NCI-H1048 (cell line): ENCODE measurements at regions not wholly inside any gene's neighbourhood (a gene's known extent, or its start where the extent isn't known, plus 50 kb on each side); places are given as distances from the start of the nearest gene placed in this dataset.
"Not testable (repeated sequence)": the region's sequence is repeated elsewhere in the genome, so short reads cannot be mapped to it uniquely, and the experiment has no call there.

Source experiments
- DNase-seq: peaks from one replicate; lab custom pipeline; 2025; lab: John Stamatoyannopoulos, UW

DNA sequence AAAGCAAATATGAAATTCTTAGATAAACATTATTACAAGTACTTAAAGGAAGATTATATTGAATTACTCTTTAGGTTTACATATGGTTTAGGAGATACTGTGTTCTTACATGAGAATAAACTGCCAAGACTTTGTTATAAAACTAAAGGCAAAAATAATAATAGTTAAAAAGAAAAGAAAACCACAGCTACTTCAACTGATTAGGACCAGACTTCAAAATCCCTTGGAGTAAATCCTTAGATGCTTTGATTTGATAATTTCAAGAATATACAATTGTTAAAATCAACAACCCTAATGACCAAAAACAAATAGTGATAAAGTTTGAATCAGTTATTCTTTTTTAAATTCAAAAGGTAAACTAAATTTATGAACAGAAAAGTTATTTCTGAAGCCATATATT, 389.6 kb upstream of the COX7C start:
- no peak for DNase-seq

DNA sequence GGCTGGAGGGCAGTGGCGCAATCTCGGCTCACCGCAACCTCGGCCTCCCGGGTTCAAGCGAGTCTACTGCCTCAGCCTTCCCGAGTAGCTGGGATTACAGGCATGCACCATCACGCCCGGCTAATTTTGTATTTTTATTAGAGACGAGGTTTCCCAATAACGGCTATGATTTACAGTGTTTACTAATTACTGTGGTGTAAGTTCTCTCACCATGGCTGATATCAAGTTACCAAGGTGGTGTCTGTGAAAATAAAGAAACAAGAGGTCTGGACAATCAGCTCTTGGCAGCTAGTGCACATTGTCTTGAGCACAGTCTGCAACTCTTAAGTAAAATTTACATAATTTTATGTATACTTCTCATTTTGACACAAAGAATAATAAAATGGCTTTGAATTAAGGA, 385.5 kb upstream of the COX7C start:
- no peak for DNase-seq

DNA sequence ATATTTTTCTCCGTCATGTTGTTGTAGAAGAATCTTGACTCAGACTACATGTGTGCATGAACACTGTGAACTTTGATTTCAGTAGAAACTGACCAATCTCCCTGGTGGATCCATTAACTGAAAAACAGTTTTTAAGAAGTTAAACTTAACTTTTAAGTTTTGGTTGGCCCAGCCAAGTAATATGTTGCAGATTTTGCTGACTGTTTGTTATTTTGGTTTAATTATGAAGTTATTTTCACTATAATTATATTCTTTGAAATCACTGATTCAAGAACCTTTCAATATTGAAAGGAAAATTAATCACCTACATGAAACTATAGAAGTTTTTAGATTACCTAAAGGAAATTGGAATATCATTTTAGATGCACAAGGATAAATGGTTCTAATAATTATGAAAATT, 373.6 kb upstream of the COX7C start:
- DNase-seq, result no peak

DNA sequence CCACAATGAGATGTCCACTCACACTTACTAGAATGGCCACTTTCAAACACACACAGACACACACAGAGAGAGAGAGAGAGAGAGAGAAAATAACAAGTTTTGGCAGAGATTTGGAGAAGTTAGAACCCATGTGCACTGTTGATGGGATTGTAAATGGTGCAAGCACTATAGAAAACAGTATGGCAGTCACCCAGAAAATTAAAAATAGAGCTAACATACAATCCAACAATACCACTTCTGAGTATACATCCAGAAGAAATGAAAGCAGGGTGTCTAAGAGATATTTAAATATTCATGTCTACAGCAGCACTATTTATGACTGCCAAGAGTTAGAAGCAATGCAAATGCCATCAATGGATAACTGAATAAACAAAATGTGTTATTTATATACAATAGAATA, 359.9 kb upstream of the COX7C start:
- DNase-seq, result no peak

DNA sequence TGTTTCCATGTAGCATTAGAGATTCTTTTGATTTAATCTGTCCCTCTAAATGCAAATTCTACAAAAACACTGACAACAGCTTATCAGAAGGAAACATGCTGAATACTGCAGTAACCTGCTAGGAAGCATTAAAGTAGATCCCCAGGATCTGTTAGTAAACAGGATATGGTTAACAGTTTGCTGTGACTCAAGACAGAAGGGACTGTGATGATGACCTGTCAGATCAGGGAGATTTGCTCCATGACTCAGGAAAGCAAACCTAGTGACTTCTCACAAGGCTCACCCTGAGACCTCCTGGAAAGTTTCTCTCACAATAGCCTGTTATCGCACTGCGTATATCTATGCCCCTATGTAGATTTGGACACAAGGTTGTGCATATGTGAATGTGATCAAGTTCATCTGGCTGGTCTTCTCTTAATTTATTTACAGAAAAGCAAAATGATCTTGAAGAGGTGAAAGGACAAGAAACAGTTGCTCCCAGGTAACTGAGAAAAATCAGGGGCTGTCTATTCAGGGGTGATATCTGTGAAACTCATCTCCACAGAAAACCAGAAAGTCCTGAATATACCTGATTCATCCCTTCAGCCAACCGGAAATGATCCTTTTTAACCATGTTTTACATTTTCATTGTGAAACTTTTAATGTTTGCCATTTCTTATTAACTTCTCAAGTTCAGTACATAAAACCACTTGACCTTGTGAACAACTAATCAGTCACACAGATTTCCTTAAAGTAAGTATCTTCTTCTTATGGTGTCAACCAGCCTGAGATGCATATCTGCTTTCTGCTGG, 333.1 kb upstream of the COX7C start:
- not testable (repeated sequence) for DNase-seq

DNA sequence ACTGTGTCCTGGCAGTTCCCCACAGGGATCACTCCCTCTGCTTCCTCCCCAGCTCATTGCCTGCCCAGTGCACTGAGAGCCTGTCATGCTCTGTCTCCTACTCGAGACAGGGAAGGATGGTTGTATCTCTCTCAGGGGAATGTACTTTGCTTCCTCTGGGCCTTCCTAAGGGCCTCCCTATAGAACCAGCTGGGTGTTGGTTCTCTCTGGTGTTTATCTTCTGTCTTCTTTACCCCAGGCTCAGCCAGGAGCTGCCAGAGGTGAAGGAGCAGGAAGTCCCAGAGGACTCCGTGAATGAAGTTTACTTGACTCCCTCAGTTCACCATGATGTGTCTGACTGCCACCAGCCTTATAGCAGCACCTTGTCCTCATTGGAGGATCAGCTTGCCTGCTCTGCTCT, 330.3 kb upstream of the COX7C start:
- not testable (repeated sequence) for DNase-seq

DNA sequence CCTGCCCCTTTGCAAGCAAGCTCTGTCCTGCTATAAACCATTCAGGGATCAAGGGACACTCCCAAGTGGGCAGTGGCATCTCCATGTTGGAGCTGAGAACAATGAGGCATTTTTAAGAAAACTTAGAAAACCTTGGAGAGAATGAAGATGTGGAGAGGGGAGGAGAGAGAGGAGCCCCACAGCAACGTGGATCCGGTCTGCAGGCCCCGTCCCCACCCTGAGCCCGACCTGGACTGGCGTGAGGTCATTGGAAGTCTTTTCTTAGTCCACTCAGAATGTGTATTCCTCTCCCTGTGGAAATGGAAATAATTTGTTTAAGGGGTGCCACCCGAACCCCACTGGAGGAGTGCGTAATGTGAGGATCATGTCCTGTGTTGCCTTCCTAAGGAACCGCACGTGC, 328.0 kb upstream of the COX7C start:
- DNase-seq, result not testable (repeated sequence)

DNA sequence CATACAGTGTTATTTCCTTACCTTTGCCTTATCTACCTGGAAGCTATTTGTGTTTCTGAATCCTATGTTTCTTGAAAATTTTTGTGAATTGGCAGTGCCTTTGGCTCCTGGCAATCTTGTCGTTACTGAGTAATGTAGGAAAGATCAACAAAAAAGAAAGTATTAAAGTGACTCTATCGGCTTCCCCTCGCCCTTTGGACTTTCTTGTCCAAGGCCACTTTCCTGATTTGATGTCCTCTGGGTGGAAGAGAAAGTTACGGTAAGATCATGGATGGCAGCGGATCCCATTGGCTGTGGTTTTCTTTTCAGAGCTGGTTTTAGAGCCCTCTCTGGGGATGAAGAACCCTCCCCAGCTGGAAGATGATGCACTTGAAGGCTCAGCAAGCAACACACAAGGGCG, 324.9 kb upstream of the COX7C start:
- not testable (repeated sequence) for DNase-seq

DNA sequence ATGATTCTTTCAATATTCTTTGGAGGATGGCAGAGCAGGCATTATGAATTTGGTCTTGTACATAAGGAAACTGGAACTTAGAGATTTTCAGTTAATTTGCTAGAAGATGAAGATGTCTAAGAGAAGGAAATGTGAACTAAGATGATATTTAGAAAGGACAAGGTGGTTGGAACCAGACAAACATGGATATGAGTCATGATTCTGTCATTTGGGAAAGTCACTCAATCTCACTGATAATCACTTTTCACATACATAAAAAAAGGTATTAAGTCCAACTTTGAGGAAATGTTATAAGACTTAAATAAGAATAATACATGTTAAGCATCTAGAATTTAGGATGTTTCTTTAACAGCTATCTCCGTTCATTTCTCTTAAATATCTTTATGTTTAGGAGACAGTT, 315.1 kb upstream of the COX7C start:
- DNase-seq, result not testable (repeated sequence)

DNA sequence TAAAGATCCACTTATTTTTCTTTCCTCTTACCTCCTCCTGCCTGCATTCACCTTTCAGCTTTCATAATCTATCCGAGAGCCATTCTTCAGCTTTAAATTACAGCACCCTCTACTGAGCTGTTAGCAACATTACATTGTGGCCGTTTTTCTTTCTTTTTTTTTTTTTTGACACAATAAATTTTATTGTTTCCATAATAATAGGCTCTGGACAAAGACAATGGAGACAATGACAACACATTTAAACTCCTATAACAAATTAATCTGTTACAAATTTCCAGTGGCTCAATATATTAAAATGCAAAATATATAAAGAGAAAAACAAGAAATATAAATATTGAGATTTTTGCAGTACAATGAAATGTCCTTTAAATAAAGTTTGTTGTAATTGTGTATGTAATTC, 312.7 kb upstream of the COX7C start:
- not testable (repeated sequence) for DNase-seq

DNA sequence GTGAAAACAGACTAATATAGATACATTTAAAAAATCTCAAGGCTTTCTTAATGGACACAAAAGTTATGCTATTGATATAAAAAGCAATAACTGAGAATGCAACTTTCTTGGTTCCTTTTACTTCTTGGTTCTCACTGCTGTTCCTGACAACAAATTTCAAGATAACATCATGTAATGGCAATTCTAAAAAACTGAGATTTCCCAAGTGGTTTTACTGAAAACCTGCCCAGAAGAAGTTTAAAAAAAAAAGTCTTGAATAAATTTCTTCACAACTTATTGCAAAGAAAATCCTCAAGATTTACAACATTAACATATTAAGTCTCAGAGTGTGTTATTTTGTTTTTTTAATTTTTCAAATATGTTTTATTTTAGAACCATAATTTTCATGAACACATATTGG, 302.8 kb upstream of the COX7C start:
- no peak for DNase-seq

DNA sequence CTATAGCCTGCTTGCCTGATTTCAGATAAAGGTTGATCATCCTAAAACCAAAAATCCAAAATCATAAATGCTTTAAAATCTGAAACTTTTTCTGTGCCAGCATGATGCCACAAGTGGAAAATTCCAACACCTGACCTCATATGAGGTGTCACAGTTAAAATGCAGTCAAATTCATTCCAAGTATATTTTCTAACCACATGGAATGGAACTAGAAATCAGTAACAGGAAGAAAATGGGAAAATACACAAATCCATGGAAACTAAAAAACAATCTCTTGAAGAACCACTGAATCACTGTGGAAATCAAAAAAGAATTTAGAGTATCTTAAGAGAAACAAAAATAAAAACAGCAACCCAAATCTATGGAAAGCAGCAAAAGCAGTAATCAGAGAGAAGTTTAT, 297.5 kb upstream of the COX7C start:
- DNase-seq, result no peak

DNA sequence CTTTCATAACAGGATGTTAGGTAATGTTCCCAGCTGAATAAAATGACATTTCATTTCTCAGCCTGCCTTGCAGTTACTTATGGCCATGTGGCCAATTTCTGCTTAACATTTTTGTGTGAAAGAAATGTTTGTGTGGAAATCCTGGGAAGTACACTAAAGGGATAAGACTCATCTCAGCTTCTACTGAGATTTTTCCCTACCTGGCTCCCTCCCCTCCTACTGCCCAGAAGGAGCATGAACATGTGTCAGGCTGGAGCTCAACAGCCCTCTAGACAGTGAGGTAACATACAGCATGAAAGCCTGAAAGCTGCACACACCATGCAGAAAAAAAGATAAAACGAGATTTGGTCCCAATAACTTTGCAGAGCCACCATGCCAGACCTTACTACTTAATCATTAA, 288.4 kb upstream of the COX7C start:
- no peak for DNase-seq

DNA sequence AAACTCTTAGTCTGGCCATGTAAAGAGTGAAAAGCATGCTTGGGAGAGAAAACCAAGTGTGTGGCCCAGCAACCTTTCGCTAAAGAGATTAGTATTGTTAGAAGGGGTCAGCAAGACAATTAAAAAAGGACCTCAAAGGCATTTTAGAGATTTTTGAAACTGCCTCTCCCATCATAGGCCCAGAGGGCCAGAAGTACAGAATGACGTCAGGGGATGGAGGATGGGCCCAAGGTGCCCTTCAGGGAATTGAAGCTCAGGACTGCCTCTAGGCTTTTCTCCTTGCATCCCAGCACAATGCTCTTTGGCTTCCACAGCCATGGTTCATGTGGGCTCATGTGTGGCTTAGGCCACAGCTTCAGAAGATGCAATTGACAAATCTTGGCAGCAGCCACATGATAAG, 287.0 kb upstream of the COX7C start:
- no peak for DNase-seq

DNA sequence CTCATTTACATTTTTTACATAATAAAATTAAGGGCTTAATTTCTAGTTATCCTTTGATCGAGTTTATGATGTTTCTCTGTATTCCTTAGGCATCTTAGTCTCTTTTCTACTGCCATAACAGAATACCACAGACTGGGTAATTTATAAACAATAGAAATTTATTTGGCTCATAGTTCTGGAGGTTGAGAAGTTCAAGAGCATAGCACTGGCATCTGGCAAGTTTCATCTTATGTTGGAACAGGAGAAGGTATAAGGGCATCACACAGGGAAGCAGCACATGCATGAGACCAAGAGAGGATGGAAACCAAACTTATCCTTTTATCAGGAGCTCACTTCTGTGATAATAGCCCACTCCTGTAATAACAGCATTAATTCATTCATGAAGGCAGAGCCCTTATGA, 284.9 kb upstream of the COX7C start:
- no peak for DNase-seq

DNA sequence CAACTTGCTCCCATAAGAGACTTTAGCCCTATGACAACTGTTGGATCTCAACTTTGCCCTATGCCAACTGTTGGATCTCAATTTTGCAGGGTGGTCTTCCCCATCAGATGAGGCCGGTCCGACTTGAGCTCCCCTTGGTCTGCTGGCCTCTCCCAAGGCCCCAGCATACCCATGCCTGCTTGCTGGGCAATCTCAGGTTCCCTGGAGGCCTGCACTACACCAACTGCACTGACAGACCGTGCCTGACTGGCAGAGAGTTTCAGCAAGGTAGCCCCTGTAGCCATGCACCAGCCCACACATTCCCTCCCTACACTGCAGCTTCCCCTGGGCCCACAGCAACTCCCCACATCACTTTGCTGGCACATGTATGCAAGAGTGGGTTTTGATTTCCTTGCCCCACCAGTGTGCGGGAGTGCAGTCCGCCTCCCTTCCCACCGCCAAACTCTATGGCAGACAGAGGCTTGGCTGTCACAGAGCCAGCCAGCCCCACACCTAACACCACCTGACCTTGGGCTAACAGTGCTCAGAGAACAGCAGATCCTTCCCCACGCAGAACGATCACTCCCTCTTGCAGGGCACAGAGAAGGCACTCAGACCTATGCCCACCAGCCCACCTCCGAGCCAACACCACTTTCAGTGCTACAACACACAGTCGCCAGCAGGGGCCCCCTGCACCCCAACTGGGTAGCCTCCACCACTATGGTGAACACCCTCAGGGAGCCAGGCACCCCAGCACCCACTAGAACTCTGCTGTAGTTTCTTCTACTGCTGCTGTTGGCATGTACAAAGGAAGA, 279.9 kb upstream of the COX7C start:
- DNase-seq, result no peak

DNA sequence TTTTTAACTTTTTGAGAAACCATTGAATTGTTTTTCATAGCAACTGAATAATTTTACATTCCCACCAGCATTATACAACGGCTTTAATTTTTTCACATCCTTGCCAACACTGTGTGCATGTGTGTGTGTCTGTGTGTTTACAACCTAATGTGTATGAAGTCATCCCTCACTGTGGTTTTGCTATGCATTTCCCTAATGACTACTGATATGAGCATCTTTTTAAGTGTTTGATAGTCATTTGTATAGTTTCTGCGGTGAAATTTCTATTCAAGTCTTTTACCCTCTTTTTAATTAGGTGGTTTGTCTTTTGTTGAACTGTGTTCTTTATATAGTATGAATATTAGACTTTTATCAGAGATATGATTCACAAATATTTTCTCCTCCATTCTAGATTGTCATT, 263.1 kb upstream of the COX7C start:
- no peak for DNase-seq

DNA sequence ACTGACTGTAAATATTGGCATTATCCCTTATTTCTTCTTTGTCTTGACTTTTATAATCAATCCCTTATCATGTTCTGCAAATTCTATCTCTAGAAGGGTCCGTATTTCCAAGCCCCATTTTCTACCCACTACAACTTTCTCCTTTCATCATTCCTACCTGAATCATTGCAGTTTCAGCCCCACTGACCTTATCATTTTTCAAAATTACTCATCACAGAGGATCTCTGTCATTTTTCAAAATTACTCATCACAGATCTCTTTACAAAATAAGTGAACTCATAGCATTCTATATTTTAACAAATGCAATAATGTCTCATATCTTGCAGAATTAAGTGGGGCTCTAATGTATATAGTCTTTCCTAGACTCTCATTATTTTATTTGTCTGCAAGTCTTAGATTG, 256.9 kb upstream of the COX7C start:
- no peak for DNase-seq

DNA sequence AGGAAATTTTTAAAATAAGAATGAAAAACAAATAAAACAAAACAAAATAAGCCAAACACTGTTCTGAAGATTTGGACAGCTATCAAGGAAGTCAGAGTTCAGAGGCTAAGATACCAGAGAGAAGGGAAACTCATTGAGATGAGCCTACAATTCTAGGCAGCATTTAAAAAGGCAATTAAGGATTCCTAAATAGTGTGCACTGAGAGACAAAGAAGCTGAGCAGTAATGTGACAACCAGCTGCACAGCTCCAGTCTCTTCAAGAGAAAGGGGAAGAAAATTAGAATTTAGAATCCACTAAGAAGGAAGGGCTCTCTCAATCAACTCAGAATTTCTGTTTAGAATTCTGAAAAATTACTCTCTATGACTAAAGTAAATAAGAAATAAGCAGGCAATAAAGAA, 246.7 kb upstream of the COX7C start:
- DNase-seq, result no peak

DNA sequence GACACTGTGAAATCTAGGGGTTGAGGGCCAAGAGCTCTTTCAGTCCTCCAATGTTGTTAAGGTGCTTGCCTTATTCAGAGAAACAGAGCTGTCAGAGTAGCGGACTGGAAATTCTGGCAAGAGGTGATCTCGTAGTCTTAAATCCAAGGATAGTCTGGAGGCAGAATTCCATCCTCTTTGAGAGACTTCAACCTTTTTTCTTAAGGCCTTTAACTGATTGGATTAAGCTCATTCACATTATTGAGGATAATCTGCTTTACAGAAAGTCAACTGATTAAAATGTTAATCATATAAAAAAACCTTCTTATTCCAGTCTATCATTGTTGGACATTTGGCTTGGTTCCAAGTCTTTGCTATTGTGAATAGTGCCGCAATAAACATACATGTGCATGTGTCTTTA, 243.1 kb upstream of the COX7C start:
- DNase-seq, result no peak

DNA sequence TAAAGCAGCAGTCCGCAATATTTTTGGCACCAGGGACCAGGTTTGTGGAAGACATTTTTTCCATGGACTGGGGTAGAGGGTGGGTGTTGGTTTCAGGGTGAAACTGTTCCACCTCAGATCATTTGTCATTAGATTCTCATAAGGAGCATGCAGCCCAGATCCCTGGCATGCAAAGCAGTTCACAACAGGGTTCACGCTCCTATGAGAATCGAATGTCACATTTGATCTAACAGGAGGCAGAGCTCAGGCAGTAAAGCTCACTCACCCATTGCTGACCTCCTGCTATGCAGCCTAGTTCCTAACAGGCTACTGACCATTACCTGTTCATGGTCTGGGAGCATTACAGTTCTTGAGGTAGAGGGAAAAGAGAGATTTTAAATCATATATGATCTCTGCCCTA, 241.5 kb upstream of the COX7C start:
- no peak for DNase-seq

DNA sequence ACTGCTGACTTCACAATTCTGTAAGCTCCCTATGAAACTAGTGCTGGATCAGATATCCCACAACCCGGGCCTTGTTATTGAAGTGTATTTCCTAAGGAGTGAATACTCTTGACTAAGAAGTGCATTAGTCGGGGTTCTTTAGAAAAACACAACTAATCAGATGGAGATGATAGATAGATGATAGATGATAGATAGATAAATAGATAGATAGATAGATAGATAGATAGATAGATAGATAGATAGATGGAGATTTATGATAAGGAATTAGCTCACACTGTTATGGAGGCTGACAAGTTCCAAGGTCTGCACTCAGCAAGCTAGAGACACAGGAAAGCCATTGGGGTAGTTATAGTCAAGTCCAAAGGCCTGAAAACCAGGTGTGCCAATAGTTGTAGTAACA, 214.6 kb upstream of the COX7C start:
- no peak for DNase-seq

DNA sequence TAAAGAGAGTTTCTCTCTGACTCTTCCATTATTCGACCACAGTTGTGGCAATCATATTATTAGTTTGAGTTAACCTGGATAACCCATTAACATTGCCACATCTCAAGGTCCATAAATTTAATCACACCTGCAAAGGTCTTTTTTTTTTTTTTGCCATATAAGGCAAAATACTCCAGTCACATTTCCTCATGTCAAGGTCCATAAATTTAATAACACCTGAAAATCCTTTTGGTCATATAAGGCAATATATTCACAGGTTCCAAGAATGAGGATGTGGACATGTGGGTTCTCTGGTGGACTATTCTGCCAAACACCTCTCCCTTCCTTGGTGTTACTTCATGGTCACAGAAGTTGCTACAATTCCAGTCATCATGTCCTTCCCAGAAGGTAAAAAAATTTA, 213.5 kb upstream of the COX7C start:
- no peak for DNase-seq

DNA sequence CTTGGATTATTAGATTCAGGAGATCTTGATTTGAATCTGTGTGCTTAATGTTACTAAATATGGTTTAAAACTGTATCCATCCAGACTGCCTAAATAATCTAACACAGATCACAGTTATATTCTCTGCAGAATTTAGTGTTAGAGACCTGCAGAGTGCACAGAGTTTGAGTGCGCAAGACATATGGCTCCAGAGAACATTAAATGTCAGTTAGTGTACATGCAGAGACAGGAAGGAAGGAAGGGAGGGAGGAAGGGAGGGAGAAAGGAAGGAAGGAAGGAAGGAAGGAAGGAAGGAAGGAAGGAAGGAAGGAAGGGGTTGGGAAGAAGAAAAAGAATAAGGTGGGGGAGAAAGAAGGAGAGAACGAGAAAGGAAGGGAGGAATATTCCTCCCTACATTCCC, 210.0 kb upstream of the COX7C start:
- DNase-seq, result no peak
